HEK293 (cell line): ENCODE measurements at regions not wholly inside any gene's neighbourhood (a gene's known extent, or its start where the extent isn't known, plus 50 kb on each side); places are given as distances from the start of the nearest gene placed in this dataset.

Source experiments
- CTCF ChIP-seq: fragments of 450-650 bp; formaldehyde crosslinking; IDR thresholded peaks from 2 replicates; pipeline ENCODE4 v1.5.1; 2016; ENCODE audit warnings: missing biosample characterization, missing genetic modification characterization
- ELK4 ChIP-seq: IDR thresholded peaks from 2 replicates; pipeline ENCODE4 v1.6.1; 2011; ENCODE audit warnings: mild to moderate bottlenecking, low read depth, low read length, borderline replicate concordance
- REST ChIP-seq: fragments of 450-650 bp; formaldehyde crosslinking; IDR thresholded peaks from 2 replicates; pipeline ENCODE4 v1.5.1; 2016; ENCODE audit warnings: missing biosample characterization, missing genetic modification characterization
- TCF7L2 ChIP-seq: IDR thresholded peaks from 2 replicates; pipeline ENCODE4 v1.6.1; 2011; ENCODE audit warnings: low read depth, mild to moderate bottlenecking, inconsistent platforms, low read length, moderate library complexity, borderline replicate concordance
- ZBTB7A ChIP-seq: fragments of 450-650 bp; formaldehyde crosslinking; IDR thresholded peaks from 2 replicates; pipeline ENCODE4 v1.5.1; 2016; ENCODE audit warnings: low read depth, missing biosample characterization, missing genetic modification characterization
- ZNF2 ChIP-seq: fragments of 450-650 bp; formaldehyde crosslinking; IDR thresholded peaks from 2 replicates; pipeline ENCODE4 v1.5.1; 2016; ENCODE audit warnings: missing biosample characterization, missing genetic modification characterization
- ZNF23 ChIP-seq: fragments of 450-650 bp; formaldehyde crosslinking; IDR thresholded peaks from 2 replicates; pipeline ENCODE4 v1.5.1; 2016; ENCODE audit warnings: missing biosample characterization, missing genetic modification characterization, borderline replicate concordance
- ZNF24 ChIP-seq: fragments of 450-650 bp; formaldehyde crosslinking; IDR thresholded peaks from 2 replicates; pipeline ENCODE4 v1.5.1; 2016; ENCODE audit warnings: missing biosample characterization, missing genetic modification characterization
- ZNF274 ChIP-seq, 2 experiments: fragments of 200-500 bp in 1 of 2; fragments of 450-650 bp in 1 of 2; sonication (Bioruptor generic) in 1 of 2; formaldehyde crosslinking in 1 of 2; IDR thresholded peaks; 2 replicates each; pipeline versions ENCODE4 v1.5.1 to v1.6.1; 2014 to 2016; ENCODE audit warnings: borderline replicate concordance in 1 of 2, inconsistent platforms in 1 of 2, low read length in 1 of 2, missing biosample characterization in 1 of 2, missing genetic modification characterization in 1 of 2
- ZNF280D ChIP-seq: fragments of 450-650 bp; formaldehyde crosslinking; IDR thresholded peaks from 2 replicates; pipeline ENCODE4 v1.5.1; 2016; ENCODE audit warnings: missing biosample characterization, missing genetic modification characterization
- ZNF335 ChIP-seq: fragments of 450-650 bp; formaldehyde crosslinking; conservative IDR thresholded peaks from 2 replicates; pipeline ENCODE4 v1.5.1; 2016; ENCODE audit warnings: missing biosample characterization, missing genetic modification characterization
- ZNF362 ChIP-seq: fragments of 450-650 bp; formaldehyde crosslinking; IDR thresholded peaks from 2 replicates; pipeline ENCODE4 v1.5.1; 2016; ENCODE audit warnings: missing biosample characterization, missing genetic modification characterization
- ZNF747 ChIP-seq: fragments of 450-650 bp; formaldehyde crosslinking; IDR thresholded peaks from 2 replicates; pipeline ENCODE4 v1.5.1; 2016; ENCODE audit warnings: missing biosample characterization, missing genetic modification characterization
- ZNF785 ChIP-seq: fragments of 450-650 bp; formaldehyde crosslinking; IDR thresholded peaks from 2 replicates; pipeline ENCODE4 v1.5.1; 2016; ENCODE audit warnings: missing biosample characterization, missing genetic modification characterization

- TF ChIP-seq ZNF280D (tag by site-specific recombination): no peak
- no peak for TF ChIP-seq ZNF362 (tag by site-specific recombination)
- TF ChIP-seq ZNF274 (IDR thresholded peaks at IDR 0.05; ENCODE audit: low read length): no peak
- no peak for TF ChIP-seq ZNF274 (tag by site-specific recombination; IDR thresholded peaks at IDR 0.05; ENCODE audit: borderline replicate concordance)
- no peak for TF ChIP-seq ZNF747 (tag by site-specific recombination)
- TF ChIP-seq ZNF2 (tag by site-specific recombination): no peak
- TF ChIP-seq TCF7L2: no peak
- TF ChIP-seq ELK4: no peak
- TF ChIP-seq ZNF24 (tag by site-specific recombination): no peak
- TF ChIP-seq REST: no peak
- no peak for TF ChIP-seq ZNF785 (tag by site-specific recombination)
- no peak for TF ChIP-seq ZNF335 (tag by site-specific recombination)
- no peak for TF ChIP-seq CTCF (tag by site-specific recombination)
- TF ChIP-seq ZNF23 (tag by site-specific recombination): no peak
- no peak for TF ChIP-seq ZBTB7A (tag by site-specific recombination)
Measured at GRCh38 chr2:63778391-63778790, 63.3 kb upstream of the UGP2 start.
